NB4 (cell line): ENCODE measurements at regions not wholly inside any gene's neighbourhood (a gene's known extent, or its start where the extent isn't known, plus 50 kb on each side); places are given as distances from the start of the nearest gene placed in this dataset.

Source experiments
- DNase-seq: peaks from one replicate; pipeline ENCODE4 v3.0.0; 2010; ENCODE audit warnings: low read depth
- H3K4me3 ChIP-seq: one replicate; pipeline ENCODE4 v1.5.1; 2011; ENCODE audit warnings: mild to moderate bottlenecking, low read depth, low read length, moderate library complexity
- MYC ChIP-seq: IDR thresholded peaks from 2 replicates; pipeline ENCODE4 v1.6.1; 2011; ENCODE audit warnings: low read depth, low read length
- POLR2A ChIP-seq: IDR thresholded peaks from 2 replicates; pipeline ENCODE4 v1.6.1; 2011; ENCODE audit warnings: mild to moderate bottlenecking; ENCODE audit not compliant: insufficient read length; ENCODE audit errors: extremely low read depth
- TF ChIP-seq, protein P1 (sequence below): IDR thresholded peaks from one replicate; pipeline ENCODE4 v1.5.1; 2012; ENCODE audit warnings: low read depth, low read length
- TF ChIP-seq, protein P2 (sequence below): IDR thresholded peaks from 2 replicates; pipeline ENCODE4 v1.6.1; 2011; ENCODE audit warnings: low read depth, low read length

- DNase-seq: peak; percentile 23
- TF ChIP-seq POLR2A: no peak
- TF ChIP-seq, protein P1, sequence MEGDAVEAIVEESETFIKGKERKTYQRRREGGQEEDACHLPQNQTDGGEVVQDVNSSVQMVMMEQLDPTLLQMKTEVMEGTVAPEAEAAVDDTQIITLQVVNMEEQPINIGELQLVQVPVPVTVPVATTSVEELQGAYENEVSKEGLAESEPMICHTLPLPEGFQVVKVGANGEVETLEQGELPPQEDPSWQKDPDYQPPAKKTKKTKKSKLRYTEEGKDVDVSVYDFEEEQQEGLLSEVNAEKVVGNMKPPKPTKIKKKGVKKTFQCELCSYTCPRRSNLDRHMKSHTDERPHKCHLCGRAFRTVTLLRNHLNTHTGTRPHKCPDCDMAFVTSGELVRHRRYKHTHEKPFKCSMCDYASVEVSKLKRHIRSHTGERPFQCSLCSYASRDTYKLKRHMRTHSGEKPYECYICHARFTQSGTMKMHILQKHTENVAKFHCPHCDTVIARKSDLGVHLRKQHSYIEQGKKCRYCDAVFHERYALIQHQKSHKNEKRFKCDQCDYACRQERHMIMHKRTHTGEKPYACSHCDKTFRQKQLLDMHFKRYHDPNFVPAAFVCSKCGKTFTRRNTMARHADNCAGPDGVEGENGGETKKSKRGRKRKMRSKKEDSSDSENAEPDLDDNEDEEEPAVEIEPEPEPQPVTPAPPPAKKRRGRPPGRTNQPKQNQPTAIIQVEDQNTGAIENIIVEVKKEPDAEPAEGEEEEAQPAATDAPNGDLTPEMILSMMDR: no peak
- TF ChIP-seq, protein P2, sequence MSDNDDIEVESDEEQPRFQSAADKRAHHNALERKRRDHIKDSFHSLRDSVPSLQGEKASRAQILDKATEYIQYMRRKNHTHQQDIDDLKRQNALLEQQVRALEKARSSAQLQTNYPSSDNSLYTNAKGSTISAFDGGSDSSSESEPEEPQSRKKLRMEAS: no peak
- TF ChIP-seq MYC: no peak
- H3K4me3 ChIP-seq: no peak overlapping the region
Observed at GRCh38 chr4:24470666-24471485, 113.5 kb downstream of the DHX15 start.

- TF ChIP-seq, protein P2: no peak
- no peak for TF ChIP-seq MYC
- TF ChIP-seq, protein P1: no peak
- TF ChIP-seq POLR2A: no peak
- no peak overlapping the region for H3K4me3 ChIP-seq
- no peak for DNase-seq
Observed at GRCh38 chr4:24468071-24468470, 116.3 kb downstream of the DHX15 start.

DNA sequence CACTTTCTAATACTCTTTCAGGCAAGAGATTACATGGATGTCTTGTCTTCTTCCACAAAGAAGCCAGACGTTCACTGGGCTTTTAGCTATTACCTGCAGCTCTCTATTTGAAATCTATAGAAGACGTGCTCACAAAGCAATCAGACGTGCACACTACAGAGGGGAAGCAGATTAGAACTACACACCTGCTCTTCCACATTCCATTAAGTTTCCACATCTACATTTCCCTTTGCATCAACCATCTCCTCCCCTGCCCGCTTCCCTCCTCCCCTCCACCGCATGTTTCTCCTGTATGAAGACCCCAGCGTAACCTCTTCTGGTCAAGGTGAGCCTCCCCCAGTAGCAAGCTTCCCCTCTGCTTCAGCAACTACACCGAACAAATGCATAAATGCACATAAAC, 119.8 kb downstream of the DHX15 start:
- no peak for DNase-seq

GRCh38 chr4:24456431-24456830, 127.9 kb downstream of the DHX15 start:
- DNase-seq: no peak
- TF ChIP-seq MYC (no peak), POLR2A (no peak)
- no peak overlapping the region for H3K4me3 ChIP-seq

More for the DNA sequence above, 119.8 kb downstream of the DHX15 start:
- TF ChIP-seq MYC: no peak
- TF ChIP-seq, protein P1: no peak
- TF ChIP-seq, protein P2: no peak
- TF ChIP-seq POLR2A: no peak
- H3K4me3 ChIP-seq: no peak overlapping the region

- DNase-seq: no peak
- H3K4me3 ChIP-seq: no peak overlapping the region
- TF ChIP-seq POLR2A (no peak), MYC (no peak)
- TF ChIP-seq, protein P1: no peak
- TF ChIP-seq, protein P2: no peak
Observed at GRCh38 chr4:24453951-24454350, 130.4 kb downstream of the DHX15 start.

GRCh38 chr4:24451870-24452269, 132.5 kb downstream of the DHX15 start:
- TF ChIP-seq, protein P2: no peak
- TF ChIP-seq MYC (no peak), POLR2A (no peak)
- TF ChIP-seq, protein P1: no peak
- no peak for DNase-seq
- no peak overlapping the region for H3K4me3 ChIP-seq
